Left lobe of liver (tissue), 2 donors: ENCODE measurements at regions not wholly inside any gene's neighbourhood (a gene's known extent, or its start where the extent isn't known, plus 50 kb on each side); places are given as distances from the start of the nearest gene placed in this dataset.

Source experiments
- ATAC-seq: fragments of 200-7000 bp; cut with Tn5 transposase; one replicate; pipeline ENCODE4 v1.9.1; 2020; ENCODE audit warnings: mild to moderate bottlenecking, moderate library complexity
- DNase-seq: peaks from one replicate; pipeline ENCODE4 v3.0.0-alpha.2; 2020; ENCODE audit warnings: low spot score
- donor health status: DM: no; HTN: no; CAD: no; lungs with moderate emphysema.
- donor health status: DM: no; HTN: yes; CAD: no.

DNA sequence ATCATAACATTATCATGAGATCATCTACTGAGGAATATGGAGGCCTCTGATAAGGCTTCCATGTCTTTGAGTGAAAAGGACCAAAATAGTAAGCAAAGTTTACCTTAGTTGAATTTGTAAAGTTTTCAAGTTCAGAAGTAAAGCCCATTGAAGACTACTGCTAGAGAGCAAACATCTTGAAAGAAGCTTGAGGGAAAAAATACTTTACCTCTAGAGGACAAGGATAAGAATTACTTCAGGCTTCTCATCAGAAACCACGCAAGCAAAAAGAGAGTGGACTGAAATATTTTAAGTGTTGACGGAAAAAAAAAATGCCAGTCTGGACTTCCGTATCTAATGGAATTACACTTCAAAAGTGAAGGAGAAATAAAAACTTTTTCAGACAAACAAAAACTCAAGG is 114.3 kb downstream of the MPP7 start:
- DNase-seq (no peak), ATAC-seq (no peak)

- ATAC-seq = no peak
- DNase-seq = no peak
Measured at GRCh38 chr10:28186887-28187578, 115.8 kb downstream of the MPP7 start.

DNA sequence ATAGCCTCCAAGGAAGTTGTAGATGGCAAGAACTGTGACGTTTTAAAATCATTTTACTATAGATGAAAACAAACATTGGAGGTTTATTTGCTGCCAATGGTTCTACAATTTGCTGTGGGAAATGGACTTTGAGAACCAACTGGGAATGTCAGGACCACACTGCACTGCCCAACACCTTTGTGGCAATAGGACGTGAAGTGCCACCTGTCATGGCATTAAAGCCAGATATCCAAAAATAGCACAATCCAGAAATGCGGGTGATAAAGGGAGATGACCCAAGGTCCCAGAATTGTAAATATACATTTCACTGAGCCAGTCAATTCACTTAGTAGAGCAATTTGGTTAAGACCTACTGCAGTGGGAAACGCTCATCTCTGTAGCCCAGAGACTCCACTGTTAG is 116.4 kb downstream of the MPP7 start:
- no peak for DNase-seq
- ATAC-seq = no peak

DNA sequence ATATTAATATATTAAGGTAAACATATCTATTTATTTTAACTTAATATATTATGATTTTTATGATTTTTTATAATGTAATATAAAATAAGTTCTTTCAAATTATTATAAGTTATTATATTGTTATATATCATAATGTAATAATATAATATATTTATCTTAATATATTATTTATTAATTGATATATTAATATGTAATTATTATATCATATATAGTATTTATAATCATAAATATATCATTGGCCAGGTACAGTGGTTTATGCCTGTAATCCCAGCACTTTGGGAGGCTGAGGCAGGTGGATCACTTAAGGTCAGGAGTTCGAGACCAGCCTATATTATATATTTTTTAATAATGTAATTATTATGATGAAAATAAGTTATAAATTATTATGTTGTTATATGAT is 118.1 kb downstream of the MPP7 start:
- no peak for ATAC-seq

GRCh38 chr10:28181478-28182096 is 121.3 kb downstream of the MPP7 start:
- ATAC-seq (no peak), DNase-seq (no peak)

More for the DNA sequence above, 118.1 kb downstream of the MPP7 start:
- no peak for DNase-seq

DNA sequence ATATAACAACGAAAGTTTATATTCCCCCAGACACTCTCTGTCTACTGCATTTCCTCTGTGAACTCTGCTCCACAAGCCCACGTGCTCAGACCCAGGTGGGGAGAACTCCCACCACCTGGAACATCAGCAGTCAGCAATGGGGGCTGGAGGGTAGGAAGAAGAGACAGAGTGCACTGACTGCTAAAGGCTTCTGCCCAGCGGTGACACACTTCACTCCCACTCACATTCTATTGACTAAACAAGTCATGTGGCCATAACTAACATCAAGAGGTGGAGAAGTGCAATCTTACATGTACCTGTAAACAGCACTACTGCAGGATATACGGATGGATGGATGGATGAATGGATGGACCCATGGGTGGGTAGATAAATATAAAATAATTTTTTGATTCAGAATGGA is 122.2 kb downstream of the MPP7 start:
- DNase-seq = no peak
- no peak for ATAC-seq

- DNase-seq = no peak
- ATAC-seq = no peak
Measured at GRCh38 chr10:28179743-28180099, 123.1 kb downstream of the MPP7 start.

GRCh38 chr10:28179006-28179742 is 123.7 kb downstream of the MPP7 start:
- ATAC-seq (peak; percentile 83), DNase-seq (no peak)

DNA sequence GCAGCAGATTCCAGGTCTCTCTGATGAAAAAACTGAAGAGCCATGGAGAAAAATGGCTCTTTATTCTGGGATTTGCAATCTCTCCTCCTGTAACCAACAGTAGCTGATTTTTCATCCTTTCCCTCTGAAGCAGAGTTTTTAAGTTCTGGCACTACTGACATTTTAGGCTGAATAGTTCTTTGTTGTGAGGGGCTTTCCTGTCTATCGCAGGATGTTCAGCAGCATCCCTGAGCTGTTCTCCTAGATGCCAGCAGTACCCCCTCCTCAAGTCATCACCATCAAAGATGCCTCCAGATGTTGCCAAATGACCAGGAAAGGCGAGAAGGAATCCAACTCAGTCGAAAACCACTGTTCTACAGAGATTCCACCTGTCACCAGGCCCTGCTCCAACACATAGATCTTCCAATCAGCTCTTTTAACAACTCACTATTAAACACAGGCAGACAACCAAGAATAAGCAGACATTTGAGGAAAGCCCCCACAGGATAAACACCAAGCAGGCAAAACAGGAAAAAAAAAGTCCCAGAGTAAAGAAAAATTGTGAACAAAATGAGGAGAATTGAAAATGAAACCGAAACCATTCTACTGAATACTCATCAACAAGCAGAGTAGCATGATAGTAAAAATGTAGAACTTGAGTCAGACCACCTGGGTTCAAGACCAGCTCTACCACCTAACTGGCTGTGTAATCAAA is 124.8 kb downstream of the MPP7 start:
- DNase-seq (no peak), ATAC-seq (peak; percentile 66)

DNA sequence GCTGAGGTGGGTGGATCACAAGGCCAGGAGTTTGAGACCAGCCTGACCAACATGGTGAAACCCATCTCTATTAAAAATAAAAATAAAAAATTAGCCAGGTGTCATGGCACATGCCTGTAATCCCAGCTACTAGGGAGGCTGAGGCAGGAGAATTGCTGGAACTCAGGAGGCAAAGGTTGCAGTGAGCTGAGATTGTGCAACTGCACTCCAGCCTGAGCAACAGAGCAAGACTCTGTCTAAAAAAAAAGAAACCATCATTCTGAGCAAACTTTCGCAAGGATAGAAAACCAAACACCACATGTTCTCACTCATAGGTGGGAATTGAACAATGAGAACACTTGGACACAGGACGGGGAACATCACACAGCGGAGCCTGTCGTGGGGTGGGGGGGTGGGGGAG is 126.4 kb downstream of the MPP7 start:
- DNase-seq (peak; percentile 51), ATAC-seq (peak; percentile 5)

DNA sequence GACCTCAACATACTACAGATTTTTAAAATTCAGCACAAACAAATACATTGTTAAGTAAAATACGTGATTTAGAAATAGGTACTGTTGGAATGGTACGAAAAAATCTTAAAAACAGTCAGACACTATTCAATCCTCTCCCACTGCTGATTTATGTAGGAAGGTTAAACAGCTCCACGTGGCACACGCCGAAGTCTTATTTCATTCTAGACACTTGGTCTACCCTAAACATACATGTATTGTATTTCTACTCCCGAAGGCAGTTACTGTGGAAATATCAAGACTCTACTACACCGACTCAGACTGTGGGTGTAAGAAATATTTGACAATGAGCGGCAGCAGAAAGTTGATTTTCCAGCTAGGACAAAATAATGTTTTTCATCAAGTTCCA is 130.6 kb downstream of the MPP7 start:
- DNase-seq = no peak

GRCh38 chr10:28171468-28172222 is 131.2 kb downstream of the MPP7 start:
- peak; percentile 91 for ATAC-seq
- DNase-seq = peak; percentile 62

More for the DNA sequence above, 130.6 kb downstream of the MPP7 start:
- peak; percentile 24 for ATAC-seq

DNA sequence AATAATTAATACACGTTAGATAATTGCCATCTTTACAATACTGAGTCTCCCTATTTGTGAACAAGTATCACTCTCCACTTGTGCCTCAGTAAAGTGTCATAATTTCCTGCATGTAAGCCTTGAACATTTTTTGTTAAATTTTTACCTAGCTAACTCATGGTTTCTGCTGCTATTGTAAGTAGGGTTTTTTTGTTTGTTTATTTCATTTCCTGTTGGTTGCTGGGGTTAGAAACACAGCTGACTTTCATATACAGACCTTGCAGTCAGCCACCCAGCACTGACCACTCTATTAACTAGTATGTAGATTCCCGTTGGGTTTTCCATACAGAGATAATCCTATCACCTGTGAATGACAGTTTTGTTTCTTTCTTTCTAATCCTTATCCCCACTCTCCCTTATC is 133.3 kb downstream of the MPP7 start:
- DNase-seq = no peak
- ATAC-seq = no peak

GRCh38 chr10:28160866-28161405 is 141.9 kb downstream of the MPP7 start:
- no peak for DNase-seq
- ATAC-seq = no peak

- DNase-seq (no peak), ATAC-seq (no peak)
Measured at GRCh38 chr10:28157379-28157778, 145.5 kb downstream of the MPP7 start.

GRCh38 chr10:28155726-28156125 is 147.1 kb downstream of the MPP7 start:
- DNase-seq (no peak), ATAC-seq (no peak)

GRCh38 chr10:28151636-28152035 is 151.2 kb downstream of the MPP7 start:
- ATAC-seq (no peak), DNase-seq (no peak)

GRCh38 chr10:28149746-28150145 is 150.9 kb upstream of the ODAD2 start:
- DNase-seq (no peak), ATAC-seq (no peak)

DNA sequence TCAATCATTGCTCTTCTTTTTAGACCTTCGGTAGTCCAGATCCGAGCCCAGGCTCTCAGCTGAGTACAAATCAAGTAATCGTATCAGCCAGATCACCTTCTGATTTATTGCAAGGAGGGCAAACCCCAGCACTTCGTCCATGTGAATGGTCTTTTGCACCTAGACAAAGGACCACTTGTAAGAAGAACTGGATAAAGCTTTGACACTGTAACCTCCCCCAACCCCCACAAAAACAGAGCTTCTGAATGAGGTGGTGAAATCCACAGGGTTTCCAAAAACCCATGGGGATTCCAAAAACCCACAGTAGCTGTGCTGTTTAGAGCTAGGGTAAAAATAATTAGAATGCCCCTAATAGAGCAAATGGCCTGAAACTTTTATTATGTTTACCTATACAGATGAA is 148.8 kb upstream of the ODAD2 start:
- DNase-seq (no peak), ATAC-seq (no peak)

- no peak for DNase-seq
- ATAC-seq = no peak
Measured at GRCh38 chr10:28139138-28139537, 140.3 kb upstream of the ODAD2 start.
